ENCODE measurements at regions not wholly inside any gene's neighbourhood (a gene's known extent, or its start where the extent isn't known, plus 50 kb on each side); places are given as distances from the start of the nearest gene placed in this dataset.

GRCh38 chr18:78903436-78904178 is 76.0 kb upstream of the SALL3 start:
- 71 to 78% methylated on average over 5 to 22 of the region's 22 CpGs for WGBS, 2 donors (ENCODE audit: low coverage in 1 of 2)
- in situ Hi-C loops (cut with MboI; ENCODE audit: low pct_ligation_motif_present in 1 of 4, low pct_unique_long_range_greater_than_20kb in 1 of 4, low sequenced_read_pairs in 3 of 4) = loop anchor here in 1 of 4 donors (25.0 kb wide), 1 partner anchor 109 kb away; no protein-coding TSS in a partner anchor
- H3K27ac ChIP-seq = no peak overlapping the region
- H3K36me3 ChIP-seq = no peaks in the 10 kb centered on the region
- no peak overlapping the region for H3K4me3 ChIP-seq
- no peaks in the 10 kb centered on the region for H3K4me1 ChIP-seq
- no peaks in the 10 kb centered on the region for H3K9me3 ChIP-seq
- no peak for DNase-seq
- H3K27me3 ChIP-seq = no peaks in the 10 kb centered on the region
- TF ChIP-seq EP300 (IDR thresholded peaks at IDR 0.05; ENCODE audit: low read depth) = no peak
- no peak for TF ChIP-seq POLR2A (IDR thresholded peaks at IDR 0.05)
- no peak for TF ChIP-seq POLR2AphosphoS5 (IDR thresholded peaks at IDR 0.05)
- TF ChIP-seq, protein P1, sequence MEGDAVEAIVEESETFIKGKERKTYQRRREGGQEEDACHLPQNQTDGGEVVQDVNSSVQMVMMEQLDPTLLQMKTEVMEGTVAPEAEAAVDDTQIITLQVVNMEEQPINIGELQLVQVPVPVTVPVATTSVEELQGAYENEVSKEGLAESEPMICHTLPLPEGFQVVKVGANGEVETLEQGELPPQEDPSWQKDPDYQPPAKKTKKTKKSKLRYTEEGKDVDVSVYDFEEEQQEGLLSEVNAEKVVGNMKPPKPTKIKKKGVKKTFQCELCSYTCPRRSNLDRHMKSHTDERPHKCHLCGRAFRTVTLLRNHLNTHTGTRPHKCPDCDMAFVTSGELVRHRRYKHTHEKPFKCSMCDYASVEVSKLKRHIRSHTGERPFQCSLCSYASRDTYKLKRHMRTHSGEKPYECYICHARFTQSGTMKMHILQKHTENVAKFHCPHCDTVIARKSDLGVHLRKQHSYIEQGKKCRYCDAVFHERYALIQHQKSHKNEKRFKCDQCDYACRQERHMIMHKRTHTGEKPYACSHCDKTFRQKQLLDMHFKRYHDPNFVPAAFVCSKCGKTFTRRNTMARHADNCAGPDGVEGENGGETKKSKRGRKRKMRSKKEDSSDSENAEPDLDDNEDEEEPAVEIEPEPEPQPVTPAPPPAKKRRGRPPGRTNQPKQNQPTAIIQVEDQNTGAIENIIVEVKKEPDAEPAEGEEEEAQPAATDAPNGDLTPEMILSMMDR (IDR thresholded peaks at IDR 0.05) = no peak
- intact Hi-C loops (cut with DNase I; ENCODE audit: low total_unique reads) = no loop called here

- H3K27ac ChIP-seq = no peak overlapping the region
- 67 to 74% methylated on average over 1 to 11 of the region's 11 CpGs for WGBS, 2 donors (ENCODE audit: low coverage in 1 of 2)
- H3K4me3 ChIP-seq = no peak overlapping the region
- intact Hi-C loops (cut with DNase I; ENCODE audit: low total_unique reads) (no loop called here), in situ Hi-C loops (cut with MboI; ENCODE audit: low pct_ligation_motif_present in 1 of 4, low pct_unique_long_range_greater_than_20kb in 1 of 4, low sequenced_read_pairs in 3 of 4) (loop anchor here in 1 of 4 donors (25.0 kb wide), 1 partner anchor 108 kb away; no protein-coding TSS in a partner anchor)
- H3K36me3 ChIP-seq = no peaks in the 10 kb centered on the region
- DNase-seq = no peak
- no peaks in the 10 kb centered on the region for H3K4me1 ChIP-seq
- H3K27me3 ChIP-seq = no peaks in the 10 kb centered on the region
- TF ChIP-seq EP300 (IDR thresholded peaks at IDR 0.05; ENCODE audit: low read depth) (no peak), POLR2AphosphoS5 (IDR thresholded peaks at IDR 0.05) (no peak), POLR2A (IDR thresholded peaks at IDR 0.05) (no peak)
- TF ChIP-seq, protein P1 (IDR thresholded peaks at IDR 0.05) = no peak
- no peaks in the 10 kb centered on the region for H3K9me3 ChIP-seq
Measured at GRCh38 chr18:78904179-78904531, 75.5 kb upstream of the SALL3 start.

DNA sequence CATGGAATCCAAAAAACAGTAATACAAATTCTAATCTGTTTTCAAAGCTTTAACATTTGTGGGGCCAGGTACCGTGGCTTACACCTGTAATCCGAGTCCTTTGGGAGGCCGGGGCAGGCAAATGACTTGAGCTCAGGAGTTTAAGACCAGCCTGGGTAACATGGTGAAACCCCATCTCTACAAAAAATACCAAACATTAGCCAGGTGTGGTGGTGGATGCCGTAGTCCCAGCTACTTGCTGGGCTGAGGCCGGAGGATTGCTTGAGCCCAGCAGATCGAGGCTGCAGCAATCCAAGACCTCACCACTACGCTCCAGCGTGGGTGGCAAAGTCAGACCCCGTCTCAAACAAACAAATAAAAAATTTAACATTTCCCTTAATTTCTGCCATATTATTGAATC is 74.3 kb upstream of the SALL3 start:
- Histone ChIP-seq H3K4me3 (no peak overlapping the region), H3K9me3 (no peaks in the 10 kb centered on the region), H3K27ac (no peak overlapping the region), H3K36me3 (no peaks in the 10 kb centered on the region), H3K4me1 (no peaks in the 10 kb centered on the region), H3K27me3 (no peaks in the 10 kb centered on the region)
- in situ Hi-C loops (cut with MboI; ENCODE audit: low pct_ligation_motif_present in 1 of 4, low pct_unique_long_range_greater_than_20kb in 1 of 4, low sequenced_read_pairs in 3 of 4) (loop anchor here in 1 of 4 donors (25.0 kb wide), 1 partner anchor 107 kb away; no protein-coding TSS in a partner anchor), intact Hi-C loops (cut with DNase I; ENCODE audit: low total_unique reads) (no loop called here)
- DNase-seq = no peak
- TF ChIP-seq POLR2A (IDR thresholded peaks at IDR 0.05) (no peak), EP300 (IDR thresholded peaks at IDR 0.05; ENCODE audit: low read depth) (no peak)
- TF ChIP-seq, protein P1 (IDR thresholded peaks at IDR 0.05) = no peak
- 52 to 76% methylated on average over 2 to 9 of the region's 9 CpGs for WGBS, 2 donors (ENCODE audit: low coverage in 1 of 2)

- TF ChIP-seq POLR2A (IDR thresholded peaks at IDR 0.05) (no peak), EP300 (IDR thresholded peaks at IDR 0.05; ENCODE audit: low read depth) (no peak), POLR2AphosphoS5 (IDR thresholded peaks at IDR 0.05) (no peak)
- TF ChIP-seq, protein P1 (IDR thresholded peaks at IDR 0.05) = no peak
- H3K27me3 ChIP-seq = no peaks in the 10 kb centered on the region
- H3K27ac ChIP-seq = no peak overlapping the region
- in situ Hi-C loops (cut with MboI; ENCODE audit: low pct_ligation_motif_present in 1 of 4, low pct_unique_long_range_greater_than_20kb in 1 of 4, low sequenced_read_pairs in 3 of 4) = loop anchor here in 1 of 4 donors (25.0 kb wide), 1 partner anchor 106 kb away; no protein-coding TSS in a partner anchor
- DNase-seq = no peak
- H3K4me3 ChIP-seq = no peak overlapping the region
- no peaks in the 10 kb centered on the region for H3K4me1 ChIP-seq
- H3K36me3 ChIP-seq = no peaks in the 10 kb centered on the region
- intact Hi-C loops (cut with DNase I; ENCODE audit: low total_unique reads) = no loop called here
- 64 to 92% methylated on average over 2 to 16 of the region's 16 CpGs for WGBS, 2 donors (ENCODE audit: low coverage in 1 of 2)
- H3K9me3 ChIP-seq = no peaks in the 10 kb centered on the region
Measured at GRCh38 chr18:78906066-78906465, 73.6 kb upstream of the SALL3 start.
